ENCODE measurements at regions not wholly inside any gene's neighbourhood (a gene's known extent, or its start where the extent isn't known, plus 50 kb on each side); places are given as distances from the start of the nearest gene placed in this dataset.
"Not testable (repeated sequence)": the region's sequence is repeated elsewhere in the genome, so short reads cannot be mapped to it uniquely, and the experiment has no call there.

- peak; percentile 38 for TF ChIP-seq CTCF (IDR thresholded peaks at IDR 0.05; ENCODE audit: insufficient read depth, missing control alignments)
- DNase-seq (ENCODE audit: insufficient read length, low spot score) = no peak
- FAIRE-seq = no peak
Observed at GRCh38 chr7:108660465-108660864, 90.8 kb downstream of the DNAJB9 start.

GRCh38 chr7:108662783-108663362 is 93.2 kb downstream of the DNAJB9 start:
- no peak for FAIRE-seq
- DNase-seq (ENCODE audit: insufficient read length, low spot score) = no peak
- TF ChIP-seq CTCF (IDR thresholded peaks at IDR 0.05; ENCODE audit: insufficient read depth, missing control alignments) = no peak

GRCh38 chr7:108663701-108664100 is 94.0 kb downstream of the DNAJB9 start:
- FAIRE-seq (no peak), DNase-seq (ENCODE audit: insufficient read length, low spot score) (no peak)
- no peak for TF ChIP-seq CTCF (IDR thresholded peaks at IDR 0.05; ENCODE audit: insufficient read depth, missing control alignments)

GRCh38 chr7:108667216-108667615 is 97.5 kb downstream of the DNAJB9 start:
- FAIRE-seq (no peak), DNase-seq (ENCODE audit: insufficient read length, low spot score) (no peak)
- no peak for TF ChIP-seq CTCF (IDR thresholded peaks at IDR 0.05; ENCODE audit: insufficient read depth, missing control alignments)

GRCh38 chr7:108669958-108670357 is 100.3 kb downstream of the DNAJB9 start:
- no peak for FAIRE-seq
- no peak for DNase-seq (ENCODE audit: insufficient read length, low spot score)
- no peak for TF ChIP-seq CTCF (IDR thresholded peaks at IDR 0.05; ENCODE audit: insufficient read depth, missing control alignments)

- not testable (repeated sequence) for FAIRE-seq; DNase-seq (ENCODE audit: insufficient read length, low spot score)
Observed at GRCh38 chr7:108673699-108674098, 104.0 kb downstream of the DNAJB9 start.

GRCh38 chr7:108684629-108685028 is 115.0 kb downstream of the DNAJB9 start:
- TF ChIP-seq CTCF (IDR thresholded peaks at IDR 0.05; ENCODE audit: insufficient read depth, missing control alignments) = no peak
- FAIRE-seq (no peak), DNase-seq (ENCODE audit: insufficient read length, low spot score) (no peak)

GRCh38 chr7:108686494-108686893 is 116.8 kb downstream of the DNAJB9 start:
- no peak for TF ChIP-seq CTCF (IDR thresholded peaks at IDR 0.05; ENCODE audit: insufficient read depth, missing control alignments)
- DNase-seq (ENCODE audit: insufficient read length, low spot score) (no peak), FAIRE-seq (no peak)
